SH-SY5Y (cell line): ENCODE measurements at regions not wholly inside any gene's neighbourhood (a gene's known extent, or its start where the extent isn't known, plus 50 kb on each side); places are given as distances from the start of the nearest gene placed in this dataset.

Experiments used
- GATA2 ChIP-seq: IDR thresholded peaks from 2 replicates; pipeline ENCODE4 v1.6.1; 2011; ENCODE audit warnings: mild to moderate bottlenecking, low read depth, low read length
- GATA3 ChIP-seq: IDR thresholded peaks from 2 replicates; pipeline ENCODE4 v1.6.1; 2011; ENCODE audit warnings: low read depth, mild to moderate bottlenecking, low read length, moderate library complexity

GRCh38 chr4:95985051-95985450 lies 145.2 kb downstream of the PDHA2 start:
- TF ChIP-seq GATA2, result no peak
- no peak for TF ChIP-seq GATA3
